Right renal cortex interstitium (tissue), 3 donors: ENCODE measurements at regions not wholly inside any gene's neighbourhood (a gene's known extent, or its start where the extent isn't known, plus 50 kb on each side); places are given as distances from the start of the nearest gene placed in this dataset.
A peak's percentile ranks its signal among the peaks of the same experiment; 100 is the strongest.
"Not testable (repeated sequence)": the region's sequence is repeated elsewhere in the genome, so short reads cannot be mapped to it uniquely, and the experiment has no call there.

Source experiments
- DNase-seq, 3 donors: peaks; one replicate each; pipeline ENCODE4 v3.0.0-alpha.2; 2013; ENCODE audit warnings: low read depth in 3 of 3, low spot score in 2 of 3

GRCh38 chr6:86478316-86478715, 459.0 kb upstream of the HTR1E start:
- DNase-seq, result not testable (repeated sequence)

GRCh38 chr6:86477500-86478148, 459.7 kb upstream of the HTR1E start:
- peak in 2 of 3 donors; percentile 4 to 30 for DNase-seq

GRCh38 chr6:86476311-86476710, 461.0 kb upstream of the HTR1E start:
- no peak for DNase-seq

- no peak for DNase-seq
Observed at GRCh38 chr6:86474081-86474480, 463.2 kb upstream of the HTR1E start.

- no peak for DNase-seq
Observed at GRCh38 chr6:86471791-86472190, 465.5 kb upstream of the HTR1E start.

GRCh38 chr6:86459978-86460377, 477.4 kb upstream of the HTR1E start:
- no peak for DNase-seq

- no peak for DNase-seq
Observed at GRCh38 chr6:86456821-86457220, 480.5 kb upstream of the HTR1E start.

- DNase-seq, result no peak
Observed at GRCh38 chr6:86453232-86453631, 484.1 kb upstream of the HTR1E start.

- no peak for DNase-seq
Observed at GRCh38 chr6:86448398-86448797, 488.9 kb upstream of the HTR1E start.

GRCh38 chr6:86440608-86441007, 496.7 kb upstream of the HTR1E start:
- no peak for DNase-seq

GRCh38 chr6:86423571-86423970, 513.8 kb upstream of the HTR1E start:
- DNase-seq, result no peak

- no peak for DNase-seq
Observed at GRCh38 chr6:86412057-86412456, 525.3 kb upstream of the HTR1E start.

GRCh38 chr6:86407128-86407527, 530.2 kb upstream of the HTR1E start:
- DNase-seq, result no peak

GRCh38 chr6:86392850-86393249, 544.5 kb upstream of the HTR1E start:
- not testable (repeated sequence) for DNase-seq

- no peak for DNase-seq
Observed at GRCh38 chr6:86380571-86381125, 556.7 kb upstream of the HTR1E start.

- DNase-seq, result no peak
Observed at GRCh38 chr6:86357877-86358276, 579.5 kb upstream of the HTR1E start.

GRCh38 chr6:86355271-86355670, 582.1 kb upstream of the HTR1E start:
- no peak for DNase-seq

- DNase-seq, result no peak
Observed at GRCh38 chr6:86331919-86332318, 605.4 kb upstream of the HTR1E start.

- no peak for DNase-seq
Observed at GRCh38 chr6:86331265-86331840, 606.0 kb upstream of the HTR1E start.

- no peak for DNase-seq
Observed at GRCh38 chr6:86306210-86306609, 631.1 kb upstream of the HTR1E start.

- DNase-seq, result no peak
Observed at GRCh38 chr6:86285876-86286275, 643.2 kb upstream of the SYNCRIP start.

- not testable (repeated sequence) for DNase-seq
Observed at GRCh38 chr6:86284809-86285480, 642.3 kb upstream of the SYNCRIP start.
